IMR-90 (cell line): ENCODE measurements at regions not wholly inside any gene's neighbourhood (a gene's known extent, or its start where the extent isn't known, plus 50 kb on each side); places are given as distances from the start of the nearest gene placed in this dataset.

ENCODE experiments used
- NFE2L2 ChIP-seq: fragments of 150-350 bp; IDR thresholded peaks from 2 replicates; pipeline ENCODE4 v1.6.1; 2016; ENCODE audit warnings: low read depth, mild to moderate bottlenecking, low read length
- POLR2A ChIP-seq: IDR thresholded peaks from 2 replicates; pipeline ENCODE4 v1.6.1; 2012; ENCODE audit warnings: mild to moderate bottlenecking, low read depth, low read length
- RCOR1 ChIP-seq: IDR thresholded peaks from 2 replicates; pipeline ENCODE4 v1.6.1; 2012; ENCODE audit warnings: mild to moderate bottlenecking, low read length, improper control_type of control experiment; ENCODE audit not compliant: insufficient replicate concordance
- USF2 ChIP-seq: fragments of 150-350 bp; IDR thresholded peaks from 2 replicates; pipeline ENCODE4 v1.6.1; 2017; ENCODE audit warnings: mild to moderate bottlenecking, antibody characterized with exemption, low read length, low read depth

- TF ChIP-seq POLR2A (no peak), USF2 (no peak), RCOR1 (no peak), NFE2L2 (no peak)
Measured at GRCh38 chr4:175378372-175378771, 433.7 kb downstream of the GPM6A start.
